H9 (cell line): ENCODE measurements at regions not wholly inside any gene's neighbourhood (a gene's known extent, or its start where the extent isn't known, plus 50 kb on each side); places are given as distances from the start of the nearest gene placed in this dataset.

Experiments used
- DNase-seq: peaks from one replicate; pipeline ENCODE4 v3.0.0-alpha.2; 2017
- H2AFZ ChIP-seq: one replicate; pipeline ENCODE4 v1.6.1; 2013; ENCODE audit warnings: mild to moderate bottlenecking, low read length, control low read depth, moderate library complexity
- H2AK5ac ChIP-seq: 2 replicates; pipeline ENCODE4 v1.6.1; 2013; ENCODE audit warnings: low read length, control low read depth, mixed read lengths; ENCODE audit not compliant: insufficient read length
- H2BK120ac ChIP-seq: one replicate; pipeline ENCODE4 v1.6.1; 2013; ENCODE audit warnings: low read depth, mild to moderate bottlenecking, low read length, control low read depth, inconsistent platforms; ENCODE audit not compliant: poor library complexity, severe bottlenecking
- H2BK12ac ChIP-seq: 2 replicates; pipeline ENCODE4 v1.6.1; 2013; ENCODE audit warnings: low read length, control low read depth, mixed read lengths, low read depth; ENCODE audit not compliant: insufficient read length
- H2BK15ac ChIP-seq: 2 replicates; pipeline ENCODE4 v1.6.1; 2013; ENCODE audit warnings: low read depth, low read length, control low read depth
- H2BK20ac ChIP-seq: one replicate; pipeline ENCODE4 v1.6.1; 2013; ENCODE audit warnings: low read depth, mild to moderate bottlenecking, low read length, control low read depth, inconsistent platforms; ENCODE audit not compliant: poor library complexity, severe bottlenecking
- H2BK5ac ChIP-seq: 2 replicates; pipeline ENCODE4 v1.6.1; 2013; ENCODE audit warnings: low read length, control low read depth, mixed read lengths; ENCODE audit not compliant: insufficient read length
- H3K14ac ChIP-seq: 2 replicates; pipeline ENCODE4 v1.6.1; 2013; ENCODE audit warnings: low read length, control low read depth; ENCODE audit not compliant: insufficient read depth
- H3K18ac ChIP-seq: 2 replicates; pipeline ENCODE4 v1.6.1; 2013; ENCODE audit warnings: low read depth, mild to moderate bottlenecking, mixed read lengths, low read length, control low read depth; ENCODE audit not compliant: insufficient read length
- H3K23ac ChIP-seq: 2 replicates; pipeline ENCODE4 v1.6.1; 2013; ENCODE audit warnings: low read length, control low read depth, mixed read lengths, low read depth; ENCODE audit not compliant: insufficient read length
- H3K23me2 ChIP-seq: 2 replicates; pipeline ENCODE4 v1.6.1; 2013; ENCODE audit warnings: low read depth, mild to moderate bottlenecking, mixed read lengths, low read length, control low read depth; ENCODE audit not compliant: insufficient read length, poor library complexity, severe bottlenecking
- H3K27ac ChIP-seq: 2 replicates; pipeline ENCODE4 v1.5.1; 2013; ENCODE audit warnings: low read length, control low read depth, mixed read lengths, low read depth; ENCODE audit not compliant: insufficient read length
- H3K27me3 ChIP-seq: 2 replicates; pipeline ENCODE4 v1.6.1; 2013; ENCODE audit warnings: low read length, control low read depth, inconsistent platforms; ENCODE audit not compliant: insufficient read depth
- H3K4ac ChIP-seq: 2 replicates; pipeline ENCODE4 v1.6.1; 2013; ENCODE audit warnings: low read depth, mild to moderate bottlenecking, control low read depth, inconsistent platforms, low read length, moderate library complexity
- H3K4me1 ChIP-seq: 2 replicates; pipeline ENCODE4 v1.6.1; 2013; ENCODE audit warnings: low read length, control low read depth, inconsistent platforms; ENCODE audit not compliant: insufficient read depth
- H3K4me2 ChIP-seq: 2 replicates; pipeline ENCODE4 v1.6.1; 2013; ENCODE audit warnings: low read length, control low read depth, mixed read lengths; ENCODE audit not compliant: insufficient read length, insufficient read depth
- H3K56ac ChIP-seq: 2 replicates; pipeline ENCODE4 v1.6.1; 2013; ENCODE audit warnings: low read depth, mild to moderate bottlenecking, mixed read lengths, low read length, control low read depth; ENCODE audit not compliant: insufficient read length
- H3K79me1 ChIP-seq: 2 replicates; pipeline ENCODE4 v1.6.1; 2013; ENCODE audit warnings: low read depth, mild to moderate bottlenecking, moderate library complexity, low read length, control low read depth, inconsistent platforms; ENCODE audit not compliant: insufficient read depth, poor library complexity, severe bottlenecking
- H3K79me2 ChIP-seq: 2 replicates; pipeline ENCODE4 v1.6.1; 2013; ENCODE audit warnings: low read length, control low read depth, inconsistent platforms; ENCODE audit not compliant: insufficient read depth
- H3K9ac ChIP-seq: 2 replicates; pipeline ENCODE4 v1.6.1; 2013; ENCODE audit warnings: low read length, control low read depth, mixed read lengths; ENCODE audit not compliant: insufficient read length; ENCODE audit errors: extremely low read depth
- H3K9me3 ChIP-seq: one replicate; pipeline ENCODE4 v1.6.1; 2013; ENCODE audit warnings: low read depth, low read length, inconsistent platforms; ENCODE audit not compliant: control insufficient read depth
- H3T11ph ChIP-seq: one replicate; pipeline ENCODE4 v1.6.1; 2013; ENCODE audit warnings: mild to moderate bottlenecking, low read length, control low read depth, inconsistent platforms
- H4K20me1 ChIP-seq: one replicate; pipeline ENCODE4 v1.6.1; 2013; ENCODE audit not compliant: control insufficient read depth, insufficient read length, insufficient read depth
- H4K5ac ChIP-seq: 2 replicates; pipeline ENCODE4 v1.6.1; 2013; ENCODE audit warnings: low read depth, mild to moderate bottlenecking, mixed read lengths, low read length, control low read depth; ENCODE audit not compliant: insufficient read length
- H4K8ac ChIP-seq: replicated peaks from 2 replicates; pipeline ENCODE4 v1.6.1; 2013; ENCODE audit warnings: low read length, control low read depth, mixed read lengths, low read depth; ENCODE audit not compliant: insufficient read length
- H4K91ac ChIP-seq: 2 replicates; pipeline ENCODE4 v1.6.1; 2013; ENCODE audit warnings: low read depth, mild to moderate bottlenecking, moderate library complexity, mixed read lengths, low read length, control low read depth; ENCODE audit not compliant: insufficient read length
- H3K27ac Mint-ChIP-seq, 3 experiments: 2 replicates in 2 of 3; 3 replicates in 1 of 3; pipeline ENCODE4 v1.8.0; 2020 to 2021; ENCODE audit warnings: mixed read lengths in 3 of 3, mild to moderate bottlenecking in 1 of 3, moderate library complexity in 1 of 3
- H3K27me3 Mint-ChIP-seq: 2 replicates; pipeline ENCODE4 v1.8.0; 2021; ENCODE audit warnings: low read depth, mild to moderate bottlenecking, moderate library complexity, mixed read lengths
- H3K36me3 Mint-ChIP-seq, 3 experiments: 2 replicates in 2 of 3; 3 replicates in 1 of 3; pipeline ENCODE4 v1.8.0; 2020 to 2021; ENCODE audit warnings: low read depth in 3 of 3, mixed read lengths in 3 of 3; ENCODE audit not compliant: insufficient read depth in 1 of 3
- H3K4me1 Mint-ChIP-seq, 2 experiments: 2 replicates each; pipeline ENCODE4 v1.8.0; 2020; ENCODE audit warnings: mixed read lengths in 2 of 2
- H3K4me3 Mint-ChIP-seq, 2 experiments: 2 replicates in 1 of 2; 3 replicates in 1 of 2; pipeline ENCODE4 v1.8.0; 2020 to 2021; ENCODE audit warnings: mild to moderate bottlenecking in 2 of 2, mixed read lengths in 2 of 2, moderate library complexity in 1 of 2
- H3K9me3 Mint-ChIP-seq, 2 experiments: 2 replicates in 1 of 2; 3 replicates in 1 of 2; pipeline ENCODE4 v1.8.0; 2020; ENCODE audit warnings: mild to moderate bottlenecking in 2 of 2, mixed read lengths in 2 of 2, moderate library complexity in 1 of 2
- CTCF ChIP-seq: fragments of 200-600 bp; sonication (generic); conservative IDR thresholded peaks from 3 replicates; pipeline ENCODE4 v1.8.0; 2021; ENCODE audit warnings: antibody characterized with exemption, mild to moderate bottlenecking
- WGBS: extraction: QIAGEN DNeasy Blood & Tissue Kit; methylation state at CpG from one replicate; pipeline ENCODE4 v1.1.7; 2013; ENCODE audit warnings: missing lambda C conversion rate, low lambda C conversion rate, mixed read lengths; ENCODE audit not compliant: insufficient read length; ENCODE audit errors: extremely low coverage; 5-methylcytosine and 5-hydroxymethylcytosine counted together

GRCh38 chr22:48210198-48210580 lies 1447.7 kb downstream of the TBC1D22A start:
- Histone ChIP-seq H3K18ac (no peak overlapping the region), H3K4ac (no peak overlapping the region), H3K23me2 (peaks cover 3% of the 10 kb centered on the region), H3K9ac (no peak overlapping the region), H3K23ac (no peak overlapping the region), H4K5ac (no peak overlapping the region), H2AK5ac (no peak overlapping the region), H2BK15ac (no peak overlapping the region), H3K4me2 (no peak overlapping the region), H3K79me2 (no peaks in the 10 kb centered on the region), H3K27ac (no peak overlapping the region), H3K4me1 (no peaks in the 10 kb centered on the region), H2BK120ac (no peak overlapping the region), H3K79me1 (no peaks in the 10 kb centered on the region), H4K20me1 (no peaks in the 10 kb centered on the region), H3K56ac (no peak overlapping the region), H2BK20ac (no peak overlapping the region), H3K9me3 (no peaks in the 10 kb centered on the region), H4K8ac (no peak overlapping the region), H2BK12ac (no peak overlapping the region), H3K14ac (no peak overlapping the region), H4K91ac (no peak overlapping the region), H2AFZ (no peak overlapping the region), H3K27me3 (no peaks in the 10 kb centered on the region), H3T11ph (no peak overlapping the region), H2BK5ac (no peak overlapping the region)
- Mint-ChIP-seq H3K27ac (peak overlapping the region in 1 of 3 experiments; percentile 36; a peak in 1 of 7 replicates), H3K27me3 (peaks cover 18% of the 10 kb centered on the region), H3K4me1 (peaks cover 15 to 24% of the 10 kb centered on the region in 2 experiments), H3K4me3 (no peak overlapping the region), H3K36me3 (no peaks in the 10 kb centered on the region), H3K9me3 (no peaks in the 10 kb centered on the region; a peak in 1 of 5 replicates)
- DNase-seq = no peak
- WGBS = no CpG with 5 or more reads among the region's 10 CpGs
- no peak for TF ChIP-seq CTCF
